ENCODE measurements at regions not wholly inside any gene's neighbourhood (a gene's known extent, or its start where the extent isn't known, plus 50 kb on each side); places are given as distances from the start of the nearest gene placed in this dataset.
A peak's percentile ranks its signal among the peaks of the same experiment; 100 is the strongest.

- no peak overlapping the region for H3K4me3 ChIP-seq (ENCODE audit: control insufficient read depth, low read depth, low read length)
- peak; percentile 48 for DNase-seq (ENCODE audit: low read depth)
- no peak for TF ChIP-seq CTCF (conservative IDR thresholded peaks at IDR 0.05; ENCODE audit: control insufficient read depth, insufficient read depth, low read depth, low read length)
Measured at GRCh38 chr16:54462771-54463170, 176.2 kb upstream of the IRX3 start.

GRCh38 chr16:54462151-54462651, 175.6 kb upstream of the IRX3 start:
- peak; percentile 86 for DNase-seq (ENCODE audit: low read depth)
- no peak overlapping the region for H3K4me3 ChIP-seq (ENCODE audit: control insufficient read depth, low read depth, low read length)
- no peak for TF ChIP-seq CTCF (conservative IDR thresholded peaks at IDR 0.05; ENCODE audit: control insufficient read depth, insufficient read depth, low read depth, low read length)

GRCh38 chr16:54460263-54460860, 173.8 kb upstream of the IRX3 start:
- no peak overlapping the region for H3K4me3 ChIP-seq (ENCODE audit: control insufficient read depth, low read depth, low read length)
- DNase-seq (ENCODE audit: low read depth): no peak
- TF ChIP-seq CTCF (conservative IDR thresholded peaks at IDR 0.05; ENCODE audit: control insufficient read depth, insufficient read depth, low read depth, low read length): no peak

GRCh38 chr16:54459509-54460262, 173.1 kb upstream of the IRX3 start:
- TF ChIP-seq CTCF (conservative IDR thresholded peaks at IDR 0.05; ENCODE audit: control insufficient read depth, insufficient read depth, low read depth, low read length): no peak

GRCh38 chr16:54458923-54459322, 172.3 kb upstream of the IRX3 start:
- no peak for TF ChIP-seq CTCF (conservative IDR thresholded peaks at IDR 0.05; ENCODE audit: control insufficient read depth, insufficient read depth, low read depth, low read length)
- H3K4me3 ChIP-seq (ENCODE audit: control insufficient read depth, low read depth, low read length): no peak overlapping the region
- DNase-seq (ENCODE audit: low read depth): no peak

More at GRCh38 chr16:54459509-54460262, 173.1 kb upstream of the IRX3 start:
- peak; percentile 70 for DNase-seq (ENCODE audit: low read depth)
- no peak overlapping the region for H3K4me3 ChIP-seq (ENCODE audit: control insufficient read depth, low read depth, low read length)

- H3K4me3 ChIP-seq (ENCODE audit: control insufficient read depth, low read depth, low read length): no peak overlapping the region
- no peak for TF ChIP-seq CTCF (conservative IDR thresholded peaks at IDR 0.05; ENCODE audit: control insufficient read depth, insufficient read depth, low read depth, low read length)
- no peak for DNase-seq (ENCODE audit: low read depth)
Measured at GRCh38 chr16:54456291-54456690, 169.7 kb upstream of the IRX3 start.
